Gastrocnemius medialis (tissue), 4 donors: ENCODE measurements at regions not wholly inside any gene's neighbourhood (a gene's known extent, or its start where the extent isn't known, plus 50 kb on each side); places are given as distances from the start of the nearest gene placed in this dataset.

Source experiments
- POLR2A ChIP-seq, 2 donors: fragments of 450-650 bp; IDR thresholded peaks; one replicate each; pipeline ENCODE4 v1.6.1; 2017; ENCODE audit warnings: antibody characterized with exemption in 2 of 2, mild to moderate bottlenecking in 2 of 2, moderate library complexity in 2 of 2
- TF ChIP-seq, protein P1 (sequence below), 5 experiments: fragments of 450-650 bp in 3 of 5; fragments of 200-600 bp in 2 of 5; sonication (generic) in 2 of 5; IDR thresholded peaks in 4 of 5; conservative IDR thresholded peaks in 1 of 5; 1 replicate in 4 of 5; 2 replicates in 1 of 5; pipeline ENCODE4 v1.5.1; 2016 to 2019; ENCODE audit warnings: antibody characterized with exemption in 5 of 5, mild to moderate bottlenecking in 3 of 5, moderate library complexity in 3 of 5

DNA sequence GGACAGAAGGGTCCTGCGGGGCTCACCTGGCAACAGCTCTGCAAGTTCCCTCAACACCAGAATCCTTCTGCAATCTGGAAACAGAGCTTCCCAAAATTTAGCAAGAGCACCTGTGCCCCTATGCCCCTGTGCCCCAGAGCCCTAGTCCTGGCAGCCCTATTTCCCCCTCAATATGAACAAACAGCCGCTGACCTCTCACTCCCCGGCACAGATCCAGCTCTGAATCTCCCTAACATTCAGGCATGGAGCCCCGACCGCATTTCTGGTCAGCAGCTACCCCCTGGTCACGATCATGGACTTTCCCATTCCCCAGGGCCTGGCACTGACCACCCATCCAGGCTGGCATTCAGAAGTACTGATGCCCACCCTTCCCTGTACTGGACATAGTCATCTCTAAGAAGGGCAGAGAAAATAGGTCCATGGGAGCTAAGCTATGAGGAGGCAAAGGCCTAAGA lies 110.8 kb upstream of the SMURF2 start:
- TF ChIP-seq, protein P1, sequence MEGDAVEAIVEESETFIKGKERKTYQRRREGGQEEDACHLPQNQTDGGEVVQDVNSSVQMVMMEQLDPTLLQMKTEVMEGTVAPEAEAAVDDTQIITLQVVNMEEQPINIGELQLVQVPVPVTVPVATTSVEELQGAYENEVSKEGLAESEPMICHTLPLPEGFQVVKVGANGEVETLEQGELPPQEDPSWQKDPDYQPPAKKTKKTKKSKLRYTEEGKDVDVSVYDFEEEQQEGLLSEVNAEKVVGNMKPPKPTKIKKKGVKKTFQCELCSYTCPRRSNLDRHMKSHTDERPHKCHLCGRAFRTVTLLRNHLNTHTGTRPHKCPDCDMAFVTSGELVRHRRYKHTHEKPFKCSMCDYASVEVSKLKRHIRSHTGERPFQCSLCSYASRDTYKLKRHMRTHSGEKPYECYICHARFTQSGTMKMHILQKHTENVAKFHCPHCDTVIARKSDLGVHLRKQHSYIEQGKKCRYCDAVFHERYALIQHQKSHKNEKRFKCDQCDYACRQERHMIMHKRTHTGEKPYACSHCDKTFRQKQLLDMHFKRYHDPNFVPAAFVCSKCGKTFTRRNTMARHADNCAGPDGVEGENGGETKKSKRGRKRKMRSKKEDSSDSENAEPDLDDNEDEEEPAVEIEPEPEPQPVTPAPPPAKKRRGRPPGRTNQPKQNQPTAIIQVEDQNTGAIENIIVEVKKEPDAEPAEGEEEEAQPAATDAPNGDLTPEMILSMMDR (IDR thresholded peaks at IDR 0.05 in 4 of 5, conservative IDR thresholded peaks at IDR 0.05 in 1 of 5), result no peak
- TF ChIP-seq POLR2A (IDR thresholded peaks at IDR 0.05), result no peak
